ENCODE measurements at regions not wholly inside any gene's neighbourhood (a gene's known extent, or its start where the extent isn't known, plus 50 kb on each side); places are given as distances from the start of the nearest gene placed in this dataset.

GRCh38 chr2:122384768-122385333 is 629.4 kb downstream of the TSN start:
- no peak for TF ChIP-seq SPI1 (IDR thresholded peaks at IDR 0.05; ENCODE audit: borderline replicate concordance, low read depth, low read length)
- TF ChIP-seq NR4A1 (CRISPR knock-in tag; IDR thresholded peaks at IDR 0.05), result no peak
- no peak for TF ChIP-seq NR4A1 (tag; IDR thresholded peaks at IDR 0.05)
- no peak for TF ChIP-seq MAFK (IDR thresholded peaks at IDR 0.05; ENCODE audit: low read length)
- no peak for TF ChIP-seq ZNF384 (IDR thresholded peaks at IDR 0.05; ENCODE audit: low read depth, low read length)
- no peak for TF ChIP-seq BHLHE40 (IDR thresholded peaks at IDR 0.05; ENCODE audit: low read length)
- TF ChIP-seq NFATC3 (IDR thresholded peaks at IDR 0.05), result no peak
- TF ChIP-seq, protein P1, sequence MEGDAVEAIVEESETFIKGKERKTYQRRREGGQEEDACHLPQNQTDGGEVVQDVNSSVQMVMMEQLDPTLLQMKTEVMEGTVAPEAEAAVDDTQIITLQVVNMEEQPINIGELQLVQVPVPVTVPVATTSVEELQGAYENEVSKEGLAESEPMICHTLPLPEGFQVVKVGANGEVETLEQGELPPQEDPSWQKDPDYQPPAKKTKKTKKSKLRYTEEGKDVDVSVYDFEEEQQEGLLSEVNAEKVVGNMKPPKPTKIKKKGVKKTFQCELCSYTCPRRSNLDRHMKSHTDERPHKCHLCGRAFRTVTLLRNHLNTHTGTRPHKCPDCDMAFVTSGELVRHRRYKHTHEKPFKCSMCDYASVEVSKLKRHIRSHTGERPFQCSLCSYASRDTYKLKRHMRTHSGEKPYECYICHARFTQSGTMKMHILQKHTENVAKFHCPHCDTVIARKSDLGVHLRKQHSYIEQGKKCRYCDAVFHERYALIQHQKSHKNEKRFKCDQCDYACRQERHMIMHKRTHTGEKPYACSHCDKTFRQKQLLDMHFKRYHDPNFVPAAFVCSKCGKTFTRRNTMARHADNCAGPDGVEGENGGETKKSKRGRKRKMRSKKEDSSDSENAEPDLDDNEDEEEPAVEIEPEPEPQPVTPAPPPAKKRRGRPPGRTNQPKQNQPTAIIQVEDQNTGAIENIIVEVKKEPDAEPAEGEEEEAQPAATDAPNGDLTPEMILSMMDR (IDR thresholded peaks at IDR 0.05 in 2 of 3, conservative IDR thresholded peaks at IDR 0.05 in 1 of 3; ENCODE audit: insufficient read depth in 2 of 3, low read depth in 1 of 3, low read length in 3 of 3), result no peak
- no peak for TF ChIP-seq ZSCAN29 (IDR thresholded peaks at IDR 0.05)
